ENCODE measurements at regions not wholly inside any gene's neighbourhood (a gene's known extent, or its start where the extent isn't known, plus 50 kb on each side); places are given as distances from the start of the nearest gene placed in this dataset.

DNA sequence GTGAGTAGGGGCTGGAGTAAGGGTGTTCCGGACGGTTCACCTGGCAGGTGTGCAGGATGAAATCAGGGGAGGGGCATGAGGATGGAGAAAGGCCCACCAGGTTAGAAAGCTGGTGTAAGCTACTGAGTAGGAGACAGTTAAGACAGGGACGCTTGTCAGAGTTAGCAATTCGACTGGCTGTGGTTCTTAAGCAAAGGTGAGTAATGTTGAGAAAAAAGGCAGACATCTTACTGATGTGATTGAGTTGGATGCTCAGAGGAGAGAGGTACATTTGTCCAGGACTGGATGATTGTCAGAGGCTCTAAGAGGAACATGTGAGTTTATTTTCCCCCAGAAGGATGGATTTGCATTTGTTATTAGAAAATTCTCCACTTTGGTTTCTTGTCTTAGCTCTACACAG is 90.5 kb upstream of the MGAT5 start:
- TF ChIP-seq ZNF274 (IDR thresholded peaks at IDR 0.05; ENCODE audit: low read depth, low read length) (no peak), SUZ12 (IDR thresholded peaks at IDR 0.05; ENCODE audit: extremely low read depth, insufficient read depth, insufficient read length) (no peak), YY1 (IDR thresholded peaks at IDR 0.05; ENCODE audit: insufficient read depth, insufficient read length) (no peak)
